ENCODE measurements at regions not wholly inside any gene's neighbourhood (a gene's known extent, or its start where the extent isn't known, plus 50 kb on each side); places are given as distances from the start of the nearest gene placed in this dataset.

DNA sequence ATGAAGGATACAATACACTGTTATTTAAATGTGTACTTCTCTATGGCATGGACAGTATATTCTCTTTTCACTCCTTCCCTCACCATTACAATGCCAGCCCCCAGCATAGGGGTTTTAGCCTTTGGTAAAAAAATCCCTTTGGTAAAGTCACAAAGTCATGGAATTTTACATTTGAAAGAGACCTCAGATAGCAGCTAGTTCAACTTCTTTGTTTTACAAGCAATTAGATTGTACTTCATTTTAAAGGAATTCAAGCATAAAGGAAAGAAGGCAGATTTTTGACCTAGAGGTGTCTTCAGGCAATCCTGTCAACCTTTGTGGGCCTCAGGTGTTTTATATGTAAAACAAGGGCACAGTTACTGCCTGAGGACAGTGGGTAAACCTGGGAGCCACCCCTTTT, 1188.4 kb upstream of the AUTS2 start:
- TF ChIP-seq EZH2phosphoT487 (IDR thresholded peaks at IDR 0.05; ENCODE audit: insufficient read depth, low read depth) (no peak), EZH2 (IDR thresholded peaks at IDR 0.05; ENCODE audit: insufficient read depth, poor library complexity, severe bottlenecking) (no peak)

Data from GM23248 (cell line).